ENCODE measurements at regions not wholly inside any gene's neighbourhood (a gene's known extent, or its start where the extent isn't known, plus 50 kb on each side); places are given as distances from the start of the nearest gene placed in this dataset.

GRCh38 chr14:104383088-104383995 lies 196.2 kb upstream of the C14orf180 start:
- Histone ChIP-seq H3F3A (ENCODE audit: insufficient read depth, low read length, poor library complexity, severe bottlenecking) (no peaks in the 10 kb centered on the region), H3K79me2 (replicated peaks; ENCODE audit: insufficient read depth, low read length) (no peaks in the 10 kb centered on the region), H3K4me3 (ENCODE audit: low read length) (peak overlapping the region; percentile 17), H3K9ac (ENCODE audit: low read length) (peak overlapping the region; percentile 51), H3K9me2 (ENCODE audit: insufficient read depth, low read length) (no peaks in the 10 kb centered on the region), H3K27ac (ENCODE audit: low read length) (peak overlapping the region; percentile 73), H4K20me1 (ENCODE audit: insufficient read depth) (no peaks in the 10 kb centered on the region), H3K27me3 (ENCODE audit: insufficient read depth, low read depth, low read length) (no peaks in the 10 kb centered on the region), H3K36me3 (ENCODE audit: insufficient read depth, low read length) (no peaks in the 10 kb centered on the region), H2AFZ (ENCODE audit: low read depth, low read length) (peak overlapping the region; percentile 11), H3K4me2 (ENCODE audit: low read length) (no peak overlapping the region), H3K9me3 (ENCODE audit: low read length) (no peaks in the 10 kb centered on the region)
- TF ChIP-seq POLR2AphosphoS5 (IDR thresholded peaks at IDR 0.05): no peak
- TF ChIP-seq TAF1 (IDR thresholded peaks at IDR 0.05; ENCODE audit: low read depth): no peak

GRCh38 chr14:104383996-104384775 lies 195.4 kb upstream of the C14orf180 start:
- H3K9me2 ChIP-seq (ENCODE audit: insufficient read depth, low read length): no peaks in the 10 kb centered on the region
- no peaks in the 10 kb centered on the region for H3K27me3 ChIP-seq (ENCODE audit: insufficient read depth, low read depth, low read length)
- no peaks in the 10 kb centered on the region for H3K79me2 ChIP-seq (replicated peaks; ENCODE audit: insufficient read depth, low read length)
- H3K27ac ChIP-seq (ENCODE audit: low read length): peak overlapping the region; percentile 73
- H3K9me3 ChIP-seq (ENCODE audit: low read length): no peaks in the 10 kb centered on the region
- no peak overlapping the region for H3K4me2 ChIP-seq (ENCODE audit: low read length)
- no peaks in the 10 kb centered on the region for H4K20me1 ChIP-seq (ENCODE audit: insufficient read depth)
- TF ChIP-seq RAD21 (conservative IDR thresholded peaks at IDR 0.05) (no peak), MXI1 (conservative IDR thresholded peaks at IDR 0.05; ENCODE audit: poor library complexity, severe bottlenecking) (no peak), CTCF (IDR thresholded peaks at IDR 0.05; ENCODE audit: poor library complexity, severe bottlenecking) (no peak), TAF1 (IDR thresholded peaks at IDR 0.05; ENCODE audit: low read depth) (no peak), EZH2 (IDR thresholded peaks at IDR 0.05; ENCODE audit: borderline replicate concordance, insufficient read depth, low read length, poor library complexity, severe bottlenecking) (no peak), SMC3 (conservative IDR thresholded peaks at IDR 0.05; ENCODE audit: poor library complexity) (no peak), POLR2AphosphoS5 (IDR thresholded peaks at IDR 0.05) (no peak), EP300 (conservative IDR thresholded peaks at IDR 0.05; ENCODE audit: poor library complexity, severe bottlenecking) (no peak), REST (IDR thresholded peaks at IDR 0.05; ENCODE audit: borderline replicate concordance) (no peak)
- no peak overlapping the region for H3K4me3 ChIP-seq (ENCODE audit: low read length)
- H3F3A ChIP-seq (ENCODE audit: insufficient read depth, low read length, poor library complexity, severe bottlenecking): no peaks in the 10 kb centered on the region
- peak overlapping the region; percentile 11 for H2AFZ ChIP-seq (ENCODE audit: low read depth, low read length)
- peak overlapping the region; percentile 51 for H3K9ac ChIP-seq (ENCODE audit: low read length)
- H3K36me3 ChIP-seq (ENCODE audit: insufficient read depth, low read length): no peaks in the 10 kb centered on the region
